CD4-positive, alpha-beta T cell treated with Interleukin-2 at 100 ng/mL for 4 hours (primary cell): ENCODE measurements at regions not wholly inside any gene's neighbourhood (a gene's known extent, or its start where the extent isn't known, plus 50 kb on each side); places are given as distances from the start of the nearest gene placed in this dataset.
"Not testable (repeated sequence)": the region's sequence is repeated elsewhere in the genome, so short reads cannot be mapped to it uniquely, and the experiment has no call there.

Experiments used
- DNase-seq: peaks from one replicate; pipeline ENCODE4 v3.0.0-alpha.2; 2020; ENCODE audit warnings: low spot score

- DNase-seq = no peak
Measured at GRCh38 chr5:17978954-17979353, 344.7 kb downstream of the TAF11L14 start.

- not testable (repeated sequence) for DNase-seq
Measured at GRCh38 chr5:17982626-17983025, 348.4 kb downstream of the TAF11L14 start.

- DNase-seq = no peak
Measured at GRCh38 chr5:17989036-17989435, 354.8 kb downstream of the TAF11L14 start.

GRCh38 chr5:17989567-17990563 lies 355.6 kb downstream of the TAF11L14 start:
- no peak for DNase-seq

- no peak for DNase-seq
Measured at GRCh38 chr5:17991775-17992174, 357.5 kb downstream of the TAF11L14 start.

- DNase-seq = no peak
Measured at GRCh38 chr5:17992291-17992690, 358.0 kb downstream of the TAF11L14 start.

- DNase-seq = no peak
Measured at GRCh38 chr5:17995997-17996396, 361.7 kb downstream of the TAF11L14 start.

- DNase-seq = no peak
Measured at GRCh38 chr5:17999858-18000257, 365.6 kb downstream of the TAF11L14 start.

GRCh38 chr5:18000744-18001143 lies 366.5 kb downstream of the TAF11L14 start:
- no peak for DNase-seq

GRCh38 chr5:18003312-18003711 lies 369.1 kb downstream of the TAF11L14 start:
- no peak for DNase-seq

GRCh38 chr5:18003784-18004183 lies 369.5 kb downstream of the TAF11L14 start:
- no peak for DNase-seq

GRCh38 chr5:18006235-18006634 lies 372.0 kb downstream of the TAF11L14 start:
- not testable (repeated sequence) for DNase-seq

GRCh38 chr5:18008940-18009339 lies 374.7 kb downstream of the TAF11L14 start:
- no peak for DNase-seq

GRCh38 chr5:18010053-18010452 lies 375.8 kb downstream of the TAF11L14 start:
- DNase-seq = no peak

- DNase-seq = no peak
Measured at GRCh38 chr5:18018472-18018871, 384.2 kb downstream of the TAF11L14 start.

- DNase-seq = no peak
Measured at GRCh38 chr5:18023275-18023674, 389.0 kb downstream of the TAF11L14 start.

GRCh38 chr5:18023986-18024385 lies 389.7 kb downstream of the TAF11L14 start:
- no peak for DNase-seq

GRCh38 chr5:18024542-18024941 lies 390.3 kb downstream of the TAF11L14 start:
- no peak for DNase-seq

- no peak for DNase-seq
Measured at GRCh38 chr5:18027241-18027867, 393.1 kb downstream of the TAF11L14 start.

GRCh38 chr5:18028036-18028435 lies 393.8 kb downstream of the TAF11L14 start:
- no peak for DNase-seq

- DNase-seq = no peak
Measured at GRCh38 chr5:18032744-18033143, 398.5 kb downstream of the TAF11L14 start.

- no peak for DNase-seq
Measured at GRCh38 chr5:18036531-18036930, 402.3 kb downstream of the TAF11L14 start.

- no peak for DNase-seq
Measured at GRCh38 chr5:18037718-18038117, 403.5 kb downstream of the TAF11L14 start.
